ENCODE measurements at regions not wholly inside any gene's neighbourhood (a gene's known extent, or its start where the extent isn't known, plus 50 kb on each side); places are given as distances from the start of the nearest gene placed in this dataset.

- Histone ChIP-seq H3K4me1 (ENCODE audit: control insufficient read depth in 1 of 2, extremely low read depth in 1 of 2, insufficient read depth in 2 of 2, low read length in 2 of 2) (no peaks in the 10 kb centered on the region), H3K27ac (ENCODE audit: low read length) (no peak overlapping the region), H3K9me3 (no peaks in the 10 kb centered on the region), H3K27me3 (replicated peaks in 1 of 2; ENCODE audit: control insufficient read depth in 2 of 2, extremely low read depth in 1 of 2, insufficient read depth in 2 of 2, low read length in 1 of 2) (no peaks in the 10 kb centered on the region), H3K4me3 (ENCODE audit: control insufficient read depth in 1 of 2, extremely low read depth in 1 of 2, low read length in 1 of 2) (no peak overlapping the region), H3K36me3 (ENCODE audit: control insufficient read depth in 2 of 2, extremely low read depth in 1 of 2, insufficient read depth in 1 of 2, low read length in 1 of 2) (no peaks in the 10 kb centered on the region)
- Mint-ChIP-seq H3K4me1 (no peaks in the 10 kb centered on the region), H3K4me3 (no peak overlapping the region), H3K9me3 (peaks cover 3 to 7% (median 5%) of the 10 kb centered on the region in 3 donors), H3K36me3 (no peaks in the 10 kb centered on the region), H3K27me3 (no peaks in the 10 kb centered on the region), H3K27ac (no peak overlapping the region)
- ChIA-PET CTCF (no interaction called here), POLR2A (no interaction called here)
- no peak for ATAC-seq (replicated peaks in 1 of 4)
- DNase-seq, result no peak
Observed at GRCh38 chr12:60042835-60043234, 447.0 kb downstream of the SLC16A7 start.

GRCh38 chr12:60043236-60043635 is 447.4 kb downstream of the SLC16A7 start:
- Histone ChIP-seq H3K4me3 (ENCODE audit: control insufficient read depth in 1 of 2, extremely low read depth in 1 of 2, low read length in 1 of 2) (no peak overlapping the region), H3K9me3 (no peaks in the 10 kb centered on the region), H3K27me3 (replicated peaks in 1 of 2; ENCODE audit: control insufficient read depth in 2 of 2, extremely low read depth in 1 of 2, insufficient read depth in 2 of 2, low read length in 1 of 2) (no peaks in the 10 kb centered on the region), H3K36me3 (ENCODE audit: control insufficient read depth in 2 of 2, extremely low read depth in 1 of 2, insufficient read depth in 1 of 2, low read length in 1 of 2) (no peaks in the 10 kb centered on the region), H3K4me1 (ENCODE audit: control insufficient read depth in 1 of 2, extremely low read depth in 1 of 2, insufficient read depth in 2 of 2, low read length in 2 of 2) (no peaks in the 10 kb centered on the region), H3K27ac (ENCODE audit: low read length) (no peak overlapping the region)
- ChIA-PET CTCF (no interaction called here), POLR2A (no interaction called here)
- Mint-ChIP-seq H3K27ac (no peak overlapping the region), H3K9me3 (peaks cover 3 to 5% (median 4%) of the 10 kb centered on the region in 3 donors), H3K4me1 (no peaks in the 10 kb centered on the region), H3K36me3 (no peaks in the 10 kb centered on the region), H3K4me3 (no peak overlapping the region), H3K27me3 (no peaks in the 10 kb centered on the region)
- WGBS (ENCODE audit: insufficient coverage), result no CpG with 5 or more reads among the region's 1 CpG
- ATAC-seq (replicated peaks in 1 of 4), result no peak
- no peak for DNase-seq

GRCh38 chr12:60052483-60052882 is 456.7 kb downstream of the SLC16A7 start:
- no peaks in the 10 kb centered on the region for H3K27me3 ChIP-seq (replicated peaks in 1 of 2; ENCODE audit: control insufficient read depth in 2 of 2, extremely low read depth in 1 of 2, insufficient read depth in 2 of 2, low read length in 1 of 2)
- H3K9me3 ChIP-seq, result no peaks in the 10 kb centered on the region
- no peak overlapping the region for H3K4me3 ChIP-seq (ENCODE audit: control insufficient read depth in 1 of 2, extremely low read depth in 1 of 2, low read length in 1 of 2)
- DNase-seq, result no peak
- no peak overlapping the region for H3K4me3 Mint-ChIP-seq
- H3K27me3 Mint-ChIP-seq, result no peaks in the 10 kb centered on the region
- no peaks in the 10 kb centered on the region for H3K4me1 Mint-ChIP-seq
- WGBS (ENCODE audit: insufficient coverage), result no CpG with 5 or more reads among the region's 2 CpGs
- ChIA-PET POLR2A (interaction anchor here in 1 of 2 donors (0.5 kb wide), 1 partner anchor 90 kb away, joined by 3 read pairs; no protein-coding TSS in a partner anchor), CTCF (no interaction called here)
- no peak overlapping the region for H3K27ac Mint-ChIP-seq
- H3K27ac ChIP-seq (ENCODE audit: low read length), result no peak overlapping the region
- no peaks in the 10 kb centered on the region for H3K36me3 Mint-ChIP-seq
- H3K36me3 ChIP-seq (ENCODE audit: control insufficient read depth in 2 of 2, extremely low read depth in 1 of 2, insufficient read depth in 1 of 2, low read length in 1 of 2), result no peaks in the 10 kb centered on the region
- no peak for ATAC-seq (replicated peaks in 1 of 4)
- peaks cover 0 to 5% (median 3%) of the 10 kb centered on the region in 3 donors for H3K9me3 Mint-ChIP-seq
- H3K4me1 ChIP-seq (ENCODE audit: control insufficient read depth in 1 of 2, extremely low read depth in 1 of 2, insufficient read depth in 2 of 2, low read length in 2 of 2), result no peaks in the 10 kb centered on the region

- POLR2A ChIA-PET, result no interaction called here
- Histone ChIP-seq H3K27me3 (replicated peaks in 1 of 2; ENCODE audit: control insufficient read depth in 2 of 2, extremely low read depth in 1 of 2, insufficient read depth in 2 of 2, low read length in 1 of 2) (no peaks in the 10 kb centered on the region), H3K4me3 (ENCODE audit: control insufficient read depth in 1 of 2, extremely low read depth in 1 of 2, low read length in 1 of 2) (no peak overlapping the region), H3K4me1 (ENCODE audit: control insufficient read depth in 1 of 2, extremely low read depth in 1 of 2, insufficient read depth in 2 of 2, low read length in 2 of 2) (no peaks in the 10 kb centered on the region), H3K36me3 (ENCODE audit: control insufficient read depth in 2 of 2, extremely low read depth in 1 of 2, insufficient read depth in 1 of 2, low read length in 1 of 2) (no peaks in the 10 kb centered on the region), H3K9me3 (no peaks in the 10 kb centered on the region), H3K27ac (ENCODE audit: low read length) (no peak overlapping the region)
- Mint-ChIP-seq H3K27me3 (no peaks in the 10 kb centered on the region), H3K4me1 (no peaks in the 10 kb centered on the region), H3K27ac (no peak overlapping the region), H3K4me3 (no peak overlapping the region), H3K9me3 (peaks cover 0 to 5% (median 4%) of the 10 kb centered on the region in 3 donors), H3K36me3 (no peaks in the 10 kb centered on the region)
- CTCF ChIA-PET, result no interaction called here
- no peak for ATAC-seq (replicated peaks in 1 of 4)
- no peak for DNase-seq
Observed at GRCh38 chr12:60059180-60059579, 463.4 kb downstream of the SLC16A7 start.

GRCh38 chr12:60066655-60067054 is 470.8 kb downstream of the SLC16A7 start:
- ATAC-seq (replicated peaks in 1 of 4) (no peak), DNase-seq (no peak)
- H3K4me1 Mint-ChIP-seq, result no peaks in the 10 kb centered on the region
- Histone ChIP-seq H3K27ac (ENCODE audit: low read length) (no peak overlapping the region), H3K4me1 (ENCODE audit: control insufficient read depth in 1 of 2, extremely low read depth in 1 of 2, insufficient read depth in 2 of 2, low read length in 2 of 2) (no peaks in the 10 kb centered on the region), H3K9me3 (no peaks in the 10 kb centered on the region), H3K27me3 (replicated peaks in 1 of 2; ENCODE audit: control insufficient read depth in 2 of 2, extremely low read depth in 1 of 2, insufficient read depth in 2 of 2, low read length in 1 of 2) (no peaks in the 10 kb centered on the region), H3K36me3 (ENCODE audit: control insufficient read depth in 2 of 2, extremely low read depth in 1 of 2, insufficient read depth in 1 of 2, low read length in 1 of 2) (no peaks in the 10 kb centered on the region), H3K4me3 (ENCODE audit: control insufficient read depth in 1 of 2, extremely low read depth in 1 of 2, low read length in 1 of 2) (no peak overlapping the region)
- WGBS (ENCODE audit: insufficient coverage), result no CpG with 5 or more reads among the region's 1 CpG
- H3K27ac Mint-ChIP-seq, result no peak overlapping the region
- POLR2A ChIA-PET, result interaction anchor here in 1 of 2 donors (0.6 kb wide), 1 partner anchor 18 kb away, joined by 7 read pairs; no protein-coding TSS in a partner anchor
- H3K9me3 Mint-ChIP-seq, result no peaks in the 10 kb centered on the region
- no peaks in the 10 kb centered on the region for H3K27me3 Mint-ChIP-seq
- CTCF ChIA-PET, result no interaction called here
- H3K36me3 Mint-ChIP-seq, result no peaks in the 10 kb centered on the region
- no peak overlapping the region for H3K4me3 Mint-ChIP-seq

- Histone ChIP-seq H3K9me3 (no peaks in the 10 kb centered on the region), H3K27ac (ENCODE audit: low read length) (no peak overlapping the region), H3K4me1 (ENCODE audit: control insufficient read depth in 1 of 2, extremely low read depth in 1 of 2, insufficient read depth in 2 of 2, low read length in 2 of 2) (no peaks in the 10 kb centered on the region), H3K27me3 (replicated peaks in 1 of 2; ENCODE audit: control insufficient read depth in 2 of 2, extremely low read depth in 1 of 2, insufficient read depth in 2 of 2, low read length in 1 of 2) (no peaks in the 10 kb centered on the region), H3K4me3 (ENCODE audit: control insufficient read depth in 1 of 2, extremely low read depth in 1 of 2, low read length in 1 of 2) (no peak overlapping the region), H3K36me3 (ENCODE audit: control insufficient read depth in 2 of 2, extremely low read depth in 1 of 2, insufficient read depth in 1 of 2, low read length in 1 of 2) (no peaks in the 10 kb centered on the region)
- Mint-ChIP-seq H3K36me3 (no peaks in the 10 kb centered on the region), H3K27ac (no peak overlapping the region), H3K4me1 (no peaks in the 10 kb centered on the region), H3K4me3 (no peak overlapping the region), H3K27me3 (no peaks in the 10 kb centered on the region), H3K9me3 (peaks cover 3 to 5% (median 4%) of the 10 kb centered on the region in 3 donors)
- WGBS (ENCODE audit: insufficient coverage), result no CpG with 5 or more reads among the region's 1 CpG
- POLR2A ChIA-PET, result interaction anchor here in 1 of 2 donors (1.0 kb wide), 1 partner anchor 14 kb away, joined by 3 read pairs; no protein-coding TSS in a partner anchor
- ATAC-seq (replicated peaks in 1 of 4), result no peak
- DNase-seq, result no peak
- CTCF ChIA-PET, result no interaction called here
Observed at GRCh38 chr12:60070552-60070951, 474.7 kb downstream of the SLC16A7 start.

GRCh38 chr12:60071759-60072191 is 475.9 kb downstream of the SLC16A7 start:
- peaks cover 3 to 5% (median 4%) of the 10 kb centered on the region in 3 donors for H3K9me3 Mint-ChIP-seq
- no peaks in the 10 kb centered on the region for H3K27me3 Mint-ChIP-seq
- Histone ChIP-seq H3K4me3 (ENCODE audit: control insufficient read depth in 1 of 2, extremely low read depth in 1 of 2, low read length in 1 of 2) (no peak overlapping the region), H3K4me1 (ENCODE audit: control insufficient read depth in 1 of 2, extremely low read depth in 1 of 2, insufficient read depth in 2 of 2, low read length in 2 of 2) (no peaks in the 10 kb centered on the region), H3K36me3 (ENCODE audit: control insufficient read depth in 2 of 2, extremely low read depth in 1 of 2, insufficient read depth in 1 of 2, low read length in 1 of 2) (no peaks in the 10 kb centered on the region), H3K27ac (ENCODE audit: low read length) (no peak overlapping the region), H3K27me3 (replicated peaks in 1 of 2; ENCODE audit: control insufficient read depth in 2 of 2, extremely low read depth in 1 of 2, insufficient read depth in 2 of 2, low read length in 1 of 2) (no peaks in the 10 kb centered on the region), H3K9me3 (no peaks in the 10 kb centered on the region)
- ChIA-PET POLR2A (no interaction called here), CTCF (no interaction called here)
- 57% methylated on average over 1 of the region's 2 CpGs for WGBS (ENCODE audit: insufficient coverage)
- H3K27ac Mint-ChIP-seq, result no peak overlapping the region
- ATAC-seq (replicated peaks in 1 of 4) (no peak), DNase-seq (no peak)
- H3K4me1 Mint-ChIP-seq, result no peaks in the 10 kb centered on the region
- no peaks in the 10 kb centered on the region for H3K36me3 Mint-ChIP-seq
- no peak overlapping the region for H3K4me3 Mint-ChIP-seq

Data from T-cell (primary cell).